B cell (primary cell): ENCODE measurements at regions not wholly inside any gene's neighbourhood (a gene's known extent, or its start where the extent isn't known, plus 50 kb on each side); places are given as distances from the start of the nearest gene placed in this dataset.

ENCODE experiments used
- ATAC-seq: fragments of 200-7000 bp; cut with Tn5 transposase; one replicate; pipeline ENCODE4 v1.10.0; 2021; ENCODE audit warnings: low read depth, mild to moderate bottlenecking, moderate number of reproducible peaks, moderate library complexity
- CTCF ChIA-PET: fragments of 350-600 bp; sonication (Branson Sonifier 250); formaldehyde crosslinking; loops from one replicate; lab custom pipeline; 2021; ENCODE audit warnings: antibody characterized with exemption, inconsistent platforms; lab: Charles Lee
- POLR2A ChIA-PET: fragments of 350-600 bp; sonication (Branson Sonifier 250); formaldehyde crosslinking; loops from one replicate; lab custom pipeline; 2021; ENCODE audit warnings: antibody characterized with exemption; lab: Charles Lee
- DNase-seq: peaks from one replicate; pipeline ENCODE4 v3.0.0; 2013
- H2AFZ ChIP-seq: 2 replicates; pipeline ENCODE4 v1.6.1; 2012; ENCODE audit warnings: mild to moderate bottlenecking, low read depth, low read length; ENCODE audit not compliant: insufficient read depth, poor library complexity, severe bottlenecking
- H3K27ac ChIP-seq, 2 donors: 1 replicate in 1 of 2; 2 replicates in 1 of 2; pipeline ENCODE4 v1.5.1; 2012 to 2013; ENCODE audit warnings: low read length in 2 of 2, mild to moderate bottlenecking in 2 of 2, moderate library complexity in 1 of 2
- H3K27me3 ChIP-seq, 4 experiments: fragments of 200-600 bp in 1 of 4; sonication (generic) in 1 of 4; replicated peaks in 1 of 4; 1 replicate in 2 of 4; 2 replicates in 2 of 4; pipeline versions ENCODE4 v1.6.1 to v1.7.0; 2013 to 2016; ENCODE audit warnings: low read length in 3 of 4, mild to moderate bottlenecking in 2 of 4, mixed read lengths in 1 of 4, moderate library complexity in 1 of 4; ENCODE audit not compliant: insufficient read depth in 4 of 4, control insufficient read depth in 3 of 4; ENCODE audit errors: control extremely low read depth in 1 of 4
- H3K36me3 ChIP-seq, 2 experiments: replicated peaks in 1 of 2; 1 replicate in 1 of 2; 2 replicates in 1 of 2; pipeline versions ENCODE4 v1.6.1 to v1.7.1; 2013; ENCODE audit warnings: low read length in 1 of 2; ENCODE audit not compliant: insufficient read depth in 2 of 2, control insufficient read depth in 1 of 2; ENCODE audit errors: control extremely low read depth in 1 of 2, extremely low read depth in 1 of 2
- H3K4me1 ChIP-seq, 2 donors: fragments of 200-600 bp in 1 of 2; sonication (generic) in 1 of 2; 1 replicate in 1 of 2; 2 replicates in 1 of 2; pipeline versions ENCODE4 v1.5.1 to v1.6.1; 2013 to 2017; ENCODE audit warnings: low read length in 2 of 2; ENCODE audit not compliant: control insufficient read depth in 2 of 2, insufficient read depth in 2 of 2
- H3K4me2 ChIP-seq: replicated peaks from 2 replicates; pipeline ENCODE3; 2012; ENCODE audit warnings: mild to moderate bottlenecking, low read depth, low read length; ENCODE audit not compliant: poor library complexity, severe bottlenecking
- H3K4me3 ChIP-seq, 5 experiments: fragments of 200-600 bp in 1 of 5; sonication (generic) in 1 of 5; 1 replicate in 3 of 5; 2 replicates in 2 of 5; pipeline versions ENCODE4 v1.5.1 to v1.7.0; 2011 to 2016; ENCODE audit warnings: low read length in 4 of 5, mild to moderate bottlenecking in 4 of 5, low read depth in 2 of 5, control low read depth in 1 of 5, moderate library complexity in 1 of 5; ENCODE audit not compliant: insufficient read depth in 1 of 5; ENCODE audit errors: control extremely low read depth in 1 of 5, extremely low read depth in 1 of 5
- H3K79me2 ChIP-seq: fragments of 200-600 bp; sonication (generic); one replicate; pipeline ENCODE4 v1.6.0; 2016; ENCODE audit warnings: low read length; ENCODE audit not compliant: control insufficient read depth, insufficient read depth
- H3K9ac ChIP-seq: fragments of 200-600 bp; sonication (generic); 2 replicates; pipeline ENCODE4 v1.6.1; 2017; ENCODE audit warnings: mild to moderate bottlenecking, low read length, moderate library complexity
- H3K9me3 ChIP-seq, 3 donors: one replicate each; pipeline versions ENCODE4 v1.6.1 to v1.7.1; 2013; ENCODE audit warnings: low read length in 2 of 3; ENCODE audit not compliant: control insufficient read depth in 2 of 3, insufficient read depth in 1 of 3; ENCODE audit errors: control extremely low read depth in 1 of 3
- H4K20me1 ChIP-seq: 2 replicates; pipeline ENCODE4 v1.6.0; 2012; ENCODE audit warnings: mild to moderate bottlenecking, low read length; ENCODE audit not compliant: insufficient read depth, control insufficient read depth, poor library complexity, severe bottlenecking
- H3K27ac Mint-ChIP-seq: one replicate; pipeline ENCODE4 v1.8.0; 2021; ENCODE audit warnings: mixed read lengths
- H3K27me3 Mint-ChIP-seq: one replicate; pipeline ENCODE4 v1.8.0; 2021; ENCODE audit warnings: mixed read lengths
- H3K4me1 Mint-ChIP-seq: one replicate; pipeline ENCODE4 v1.8.0; 2021; ENCODE audit warnings: mixed read lengths
- H3K4me3 Mint-ChIP-seq: one replicate; pipeline ENCODE4 v1.8.0; 2021; ENCODE audit warnings: mixed read lengths
- H3K9me3 Mint-ChIP-seq: one replicate; pipeline ENCODE4 v1.8.0; 2022; ENCODE audit warnings: mixed read lengths; ENCODE audit not compliant: insufficient read depth
- CTCF ChIP-seq: fragments of 200-600 bp; IDR thresholded peaks from one replicate; pipeline ENCODE4 v1.8.0; 2022; ENCODE audit warnings: antibody characterized with exemption, mild to moderate bottlenecking
- EZH2 ChIP-seq: IDR thresholded peaks from 2 replicates; pipeline ENCODE4 v1.6.1; 2012; ENCODE audit warnings: borderline replicate concordance, low read depth, mild to moderate bottlenecking, moderate library complexity, low read length; ENCODE audit not compliant: insufficient read depth, poor library complexity, severe bottlenecking
- WGBS: methylation state at CpG from one replicate; pipeline ENCODE4 v1.1.5; 2013; ENCODE audit warnings: missing lambda C conversion rate; ENCODE audit not compliant: insufficient coverage; 5-methylcytosine and 5-hydroxymethylcytosine counted together
- intact Hi-C: fragments of 100-400 bp; cut with micrococcal nuclease; formaldehyde crosslinking; loops from one replicate; pipeline ENCODE4 v1.10.0; 2022

GRCh38 chr2:7940723-7941122 lies 741.1 kb upstream of the ID2 start:
- ATAC-seq, result no peak

GRCh38 chr2:7943446-7943845 lies 738.4 kb upstream of the ID2 start:
- intact Hi-C loops, result no loop called here
- no peaks in the 10 kb centered on the region for H3K9me3 Mint-ChIP-seq
- Histone ChIP-seq H3K9ac (no peak overlapping the region), H3K9me3 (no peaks in the 10 kb centered on the region), H4K20me1 (no peaks in the 10 kb centered on the region), H2AFZ (no peak overlapping the region), H3K79me2 (no peaks in the 10 kb centered on the region), H3K4me1 (no peaks in the 10 kb centered on the region), H3K4me2 (no peak overlapping the region), H3K27ac (no peak overlapping the region), H3K27me3 (no peaks in the 10 kb centered on the region), H3K4me3 (no peak overlapping the region), H3K36me3 (no peaks in the 10 kb centered on the region)
- TF ChIP-seq CTCF, result no peak
- TF ChIP-seq EZH2, result no peak
- no peak for DNase-seq
- no peak overlapping the region for H3K4me3 Mint-ChIP-seq
- POLR2A ChIA-PET, result no interaction called here
- H3K4me1 Mint-ChIP-seq, result no peaks in the 10 kb centered on the region
- CTCF ChIA-PET, result interaction anchor here (1.1 kb wide), 1 partner anchor 744 kb away, joined by 3 read pairs; no protein-coding TSS in a partner anchor
- H3K27ac Mint-ChIP-seq, result no peak overlapping the region
- H3K27me3 Mint-ChIP-seq, result peaks cover 2% of the 10 kb centered on the region
- 80% methylated on average over 8 of the region's 8 CpGs for WGBS
- no peak for ATAC-seq

More at GRCh38 chr2:7940723-7941122, 741.1 kb upstream of the ID2 start:
- Mint-ChIP-seq H3K27ac (no peak overlapping the region), H3K4me3 (no peak overlapping the region), H3K4me1 (no peaks in the 10 kb centered on the region), H3K27me3 (peaks cover 14% of the 10 kb centered on the region), H3K9me3 (no peaks in the 10 kb centered on the region)
- Histone ChIP-seq H3K9me3 (no peaks in the 10 kb centered on the region), H3K79me2 (no peaks in the 10 kb centered on the region), H3K4me3 (no peak overlapping the region), H4K20me1 (no peaks in the 10 kb centered on the region), H3K4me2 (no peak overlapping the region), H3K27me3 (no peaks in the 10 kb centered on the region), H3K4me1 (no peaks in the 10 kb centered on the region), H3K9ac (no peak overlapping the region), H3K36me3 (no peaks in the 10 kb centered on the region), H3K27ac (no peak overlapping the region), H2AFZ (no peak overlapping the region)
- ChIA-PET CTCF (no interaction called here), POLR2A (no interaction called here)
- WGBS, result no CpG with 5 or more reads among the region's 3 CpGs
- DNase-seq, result no peak
- TF ChIP-seq CTCF (no peak), EZH2 (no peak)
- intact Hi-C loops, result no loop called here
